ENCODE measurements at regions not wholly inside any gene's neighbourhood (a gene's known extent, or its start where the extent isn't known, plus 50 kb on each side); places are given as distances from the start of the nearest gene placed in this dataset.
"Not testable (repeated sequence)": the region's sequence is repeated elsewhere in the genome, so short reads cannot be mapped to it uniquely, and the experiment has no call there.

DNA sequence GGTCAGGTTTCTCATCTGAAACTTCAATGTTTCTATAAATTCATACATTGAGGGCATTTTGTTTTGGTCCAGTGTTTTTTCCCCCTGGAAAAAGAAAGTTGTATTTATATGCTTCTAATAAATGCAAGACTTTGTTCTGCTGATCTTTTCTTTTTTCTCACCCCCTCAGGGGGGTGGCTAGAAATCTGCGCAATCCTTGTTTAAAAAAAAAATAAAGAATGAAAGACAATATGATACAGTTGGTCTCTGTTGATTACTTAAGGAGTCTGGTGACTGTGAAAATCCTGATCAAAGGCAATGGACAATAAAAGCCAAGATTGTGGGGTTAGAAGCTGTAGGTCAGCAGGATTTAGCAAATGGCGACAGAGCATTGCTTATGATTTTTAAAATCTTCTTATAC lies 180.5 kb downstream of the KIT start:
- Mint-ChIP-seq H3K36me3 (ENCODE audit: low read depth) (no peaks in the 10 kb centered on the region), H3K27me3 (ENCODE audit: low read depth) (no peaks in the 10 kb centered on the region), H3K4me3 (no peak overlapping the region), H3K4me1 (ENCODE audit: low read depth) (no peaks in the 10 kb centered on the region), H3K27ac (no peak overlapping the region), H3K9me3 (no peaks in the 10 kb centered on the region)

DNA sequence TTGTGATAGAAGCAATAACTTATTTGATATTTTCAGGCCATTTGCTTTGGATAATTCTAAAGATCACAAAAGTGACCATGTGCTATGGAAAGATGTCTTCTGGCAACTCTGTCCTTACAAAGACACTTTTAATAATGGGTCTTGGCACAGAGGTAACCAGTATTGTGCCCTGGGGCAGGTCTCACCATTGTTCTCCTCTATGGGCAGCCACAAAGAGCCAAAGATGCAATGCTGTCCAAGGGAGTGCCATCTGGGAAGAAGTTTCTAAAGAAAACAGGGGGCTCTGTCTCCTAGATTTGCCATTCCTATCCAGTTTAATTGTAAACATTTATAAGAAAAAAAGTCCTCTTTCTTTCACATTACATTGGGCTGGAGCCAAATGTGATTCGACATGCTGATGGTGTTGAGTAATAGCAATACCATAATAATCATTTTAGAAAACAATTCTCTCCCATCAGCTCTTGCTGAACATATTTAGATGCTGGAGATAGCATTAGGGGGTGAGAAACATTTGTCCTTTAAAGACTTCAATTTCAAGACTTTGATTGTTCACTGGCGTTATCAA lies 179.9 kb downstream of the KIT start:
- H3K27me3 Mint-ChIP-seq (ENCODE audit: low read depth) = no peaks in the 10 kb centered on the region
- no peak overlapping the region for H3K4me3 Mint-ChIP-seq
- no peak overlapping the region for H3K27ac Mint-ChIP-seq
- H3K9me3 Mint-ChIP-seq = no peaks in the 10 kb centered on the region
- H3K4me1 Mint-ChIP-seq (ENCODE audit: low read depth) = no peaks in the 10 kb centered on the region
- H3K36me3 Mint-ChIP-seq (ENCODE audit: low read depth) = no peaks in the 10 kb centered on the region

DNA sequence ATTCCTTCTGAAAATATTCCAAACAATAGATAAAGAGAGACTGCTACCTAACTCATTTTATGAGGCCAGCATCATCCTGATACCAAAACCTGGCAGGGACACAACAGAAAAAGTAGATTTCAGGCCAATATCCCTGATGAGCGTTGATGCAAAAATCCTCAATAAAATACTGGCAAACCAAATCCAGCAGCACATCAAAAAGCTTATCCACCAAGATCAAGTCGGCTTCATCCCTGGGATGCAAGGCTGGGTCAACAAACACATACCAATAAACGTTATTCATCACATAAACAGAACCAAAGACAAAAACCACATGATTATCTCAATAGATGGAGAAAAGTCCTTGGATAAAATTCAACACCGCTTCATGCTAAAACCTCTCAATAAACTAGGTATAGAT lies 170.6 kb downstream of the KIT start:
- not testable (repeated sequence) for H3K27me3 Mint-ChIP-seq (ENCODE audit: low read depth); H3K36me3 Mint-ChIP-seq (ENCODE audit: low read depth); H3K4me1 Mint-ChIP-seq (ENCODE audit: low read depth); H3K27ac Mint-ChIP-seq; H3K4me3 Mint-ChIP-seq
- peaks cover 29% of the 10 kb centered on the region for H3K9me3 Mint-ChIP-seq

DNA sequence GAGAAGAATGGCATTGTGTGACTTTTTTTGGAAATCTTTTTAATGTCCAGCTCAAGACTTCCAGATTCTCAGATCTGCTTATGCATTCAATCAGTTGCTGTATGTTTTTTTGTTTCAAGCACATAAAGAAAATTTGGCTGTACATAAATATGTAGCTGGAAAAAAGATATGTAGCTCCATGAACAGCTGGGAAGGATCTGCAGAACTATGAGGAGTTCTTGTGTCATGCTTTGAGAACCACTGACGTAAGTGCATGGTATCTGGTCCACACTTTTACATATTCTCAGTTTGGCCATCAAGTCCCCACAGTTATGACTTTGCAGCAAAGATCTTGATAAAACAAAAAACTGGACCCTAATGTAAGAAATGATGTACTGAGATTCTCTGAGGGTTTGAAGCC lies 165.9 kb downstream of the KIT start:
- Mint-ChIP-seq H3K9me3 (peaks cover 13% of the 10 kb centered on the region), H3K4me1 (ENCODE audit: low read depth) (no peaks in the 10 kb centered on the region), H3K36me3 (ENCODE audit: low read depth) (no peaks in the 10 kb centered on the region), H3K27me3 (ENCODE audit: low read depth) (no peaks in the 10 kb centered on the region), H3K27ac (no peak overlapping the region), H3K4me3 (no peak overlapping the region)

DNA sequence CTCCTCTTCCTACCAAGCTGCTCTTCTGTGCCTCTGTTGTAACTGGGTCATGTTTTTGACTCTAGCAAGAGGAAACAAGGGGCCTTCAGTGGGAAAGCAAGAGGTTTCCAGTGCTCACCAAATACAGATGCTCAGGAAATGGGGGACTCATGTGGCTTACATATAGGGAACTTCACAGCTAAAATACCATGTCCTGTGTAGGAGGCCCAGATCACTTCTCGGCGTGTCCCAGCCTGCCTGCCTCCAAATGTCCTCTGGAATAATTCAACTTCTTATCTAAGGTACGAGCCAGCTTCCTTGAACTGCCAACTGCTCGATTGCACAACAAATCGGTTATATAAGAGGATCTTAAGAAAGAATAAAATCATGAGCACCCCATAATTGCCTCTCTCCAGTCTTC lies 161.3 kb downstream of the KIT start:
- H3K9me3 Mint-ChIP-seq = no peaks in the 10 kb centered on the region
- H3K36me3 Mint-ChIP-seq (ENCODE audit: low read depth) = no peaks in the 10 kb centered on the region
- no peak overlapping the region for H3K4me3 Mint-ChIP-seq
- H3K27me3 Mint-ChIP-seq (ENCODE audit: low read depth) = no peaks in the 10 kb centered on the region
- no peak overlapping the region for H3K27ac Mint-ChIP-seq
- no peaks in the 10 kb centered on the region for H3K4me1 Mint-ChIP-seq (ENCODE audit: low read depth)

DNA sequence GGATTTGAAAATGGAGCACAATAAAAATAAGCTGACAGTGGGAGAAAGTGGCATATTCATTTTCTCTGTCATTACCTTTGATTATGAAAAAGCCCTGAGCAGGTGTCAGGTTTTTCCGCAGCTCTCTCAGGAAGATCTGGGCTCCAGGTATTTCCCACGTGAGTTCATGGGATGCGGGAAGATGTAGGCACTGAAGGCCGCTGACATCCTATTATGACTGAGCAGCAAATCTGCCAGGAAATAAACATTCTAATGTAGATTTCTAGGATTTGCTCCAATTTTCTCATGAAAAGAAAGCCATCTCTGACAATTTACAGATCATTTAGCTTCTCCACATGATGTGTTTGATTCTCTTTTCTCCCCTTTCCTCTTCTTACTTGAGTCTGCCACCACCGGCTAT lies 160.7 kb downstream of the KIT start:
- no peaks in the 10 kb centered on the region for H3K4me1 Mint-ChIP-seq (ENCODE audit: low read depth)
- H3K9me3 Mint-ChIP-seq = no peaks in the 10 kb centered on the region
- H3K36me3 Mint-ChIP-seq (ENCODE audit: low read depth) = no peaks in the 10 kb centered on the region
- no peaks in the 10 kb centered on the region for H3K27me3 Mint-ChIP-seq (ENCODE audit: low read depth)
- no peak overlapping the region for H3K27ac Mint-ChIP-seq
- no peak overlapping the region for H3K4me3 Mint-ChIP-seq

DNA sequence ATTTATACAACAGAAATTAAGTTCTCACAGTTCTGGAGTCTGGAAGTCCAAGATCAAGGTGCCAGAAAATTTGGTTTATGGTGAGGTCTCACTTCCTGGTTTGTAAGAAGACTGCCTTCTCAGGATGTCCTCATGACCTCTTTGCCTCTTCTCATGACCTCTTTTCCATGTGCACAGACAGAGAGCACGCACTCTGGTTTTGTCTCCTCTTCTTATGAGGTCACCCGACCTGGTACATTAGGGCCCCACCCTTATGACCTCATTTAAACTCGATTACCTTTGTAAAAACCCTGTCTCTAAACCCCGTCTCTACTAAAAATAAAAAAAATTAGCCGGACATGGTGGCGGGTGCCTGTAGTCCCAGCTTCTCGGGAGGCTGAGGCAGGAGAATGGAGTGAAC lies 155.9 kb downstream of the KIT start:
- Mint-ChIP-seq H3K4me3 (no peak overlapping the region), H3K27me3 (ENCODE audit: low read depth) (no peaks in the 10 kb centered on the region), H3K4me1 (ENCODE audit: low read depth) (no peaks in the 10 kb centered on the region), H3K9me3 (peaks cover 9% of the 10 kb centered on the region), H3K36me3 (ENCODE audit: low read depth) (no peaks in the 10 kb centered on the region), H3K27ac (no peak overlapping the region)

DNA sequence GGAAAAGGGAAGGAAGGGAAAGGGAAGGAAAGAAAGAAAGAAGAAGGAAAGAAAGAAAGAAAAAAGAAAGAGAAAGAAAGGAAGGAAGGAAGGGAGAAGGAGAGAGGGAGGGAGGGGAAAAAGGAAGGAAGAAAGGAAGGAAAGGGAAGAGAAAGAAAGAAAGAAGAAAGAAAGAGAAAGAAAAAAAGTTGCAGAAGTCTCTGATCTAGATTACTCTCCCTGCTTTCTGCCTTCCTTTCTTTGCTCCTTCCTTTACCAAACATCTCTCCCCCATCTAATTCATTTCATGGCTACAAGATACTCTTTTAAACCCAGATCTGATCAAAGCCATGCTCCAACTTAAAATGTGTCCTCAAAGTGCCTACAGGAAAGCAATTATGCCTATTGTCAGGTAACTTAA lies 148.6 kb downstream of the KIT start:
- no peaks in the 10 kb centered on the region for H3K4me1 Mint-ChIP-seq (ENCODE audit: low read depth)
- peaks cover 8% of the 10 kb centered on the region for H3K9me3 Mint-ChIP-seq
- no peak overlapping the region for H3K4me3 Mint-ChIP-seq
- no peaks in the 10 kb centered on the region for H3K36me3 Mint-ChIP-seq (ENCODE audit: low read depth)
- no peaks in the 10 kb centered on the region for H3K27me3 Mint-ChIP-seq (ENCODE audit: low read depth)
- H3K27ac Mint-ChIP-seq = no peak overlapping the region

DNA sequence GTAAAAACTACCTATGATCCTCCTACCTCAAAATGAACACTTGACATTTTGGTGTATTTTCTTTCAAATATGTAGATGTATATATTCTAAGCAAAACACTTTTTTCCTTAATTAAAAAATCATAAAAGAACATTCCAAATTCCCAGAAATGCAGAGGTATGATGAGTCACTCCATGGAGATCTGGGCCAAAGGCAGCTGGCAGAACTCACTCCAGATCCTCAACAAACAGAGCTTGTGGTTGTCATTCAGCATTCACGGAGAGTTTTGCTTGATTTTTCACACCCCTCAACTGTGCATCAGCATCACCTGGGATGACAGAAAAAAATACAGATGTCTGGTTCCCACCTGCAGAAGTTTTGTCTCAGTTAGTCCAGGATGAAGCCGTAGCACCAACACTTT lies 144.6 kb downstream of the KIT start:
- H3K27me3 Mint-ChIP-seq (ENCODE audit: low read depth) = no peaks in the 10 kb centered on the region
- peaks cover 3% of the 10 kb centered on the region for H3K9me3 Mint-ChIP-seq
- no peaks in the 10 kb centered on the region for H3K4me1 Mint-ChIP-seq (ENCODE audit: low read depth)
- no peak overlapping the region for H3K4me3 Mint-ChIP-seq
- H3K36me3 Mint-ChIP-seq (ENCODE audit: low read depth) = no peaks in the 10 kb centered on the region
- H3K27ac Mint-ChIP-seq = no peak overlapping the region

DNA sequence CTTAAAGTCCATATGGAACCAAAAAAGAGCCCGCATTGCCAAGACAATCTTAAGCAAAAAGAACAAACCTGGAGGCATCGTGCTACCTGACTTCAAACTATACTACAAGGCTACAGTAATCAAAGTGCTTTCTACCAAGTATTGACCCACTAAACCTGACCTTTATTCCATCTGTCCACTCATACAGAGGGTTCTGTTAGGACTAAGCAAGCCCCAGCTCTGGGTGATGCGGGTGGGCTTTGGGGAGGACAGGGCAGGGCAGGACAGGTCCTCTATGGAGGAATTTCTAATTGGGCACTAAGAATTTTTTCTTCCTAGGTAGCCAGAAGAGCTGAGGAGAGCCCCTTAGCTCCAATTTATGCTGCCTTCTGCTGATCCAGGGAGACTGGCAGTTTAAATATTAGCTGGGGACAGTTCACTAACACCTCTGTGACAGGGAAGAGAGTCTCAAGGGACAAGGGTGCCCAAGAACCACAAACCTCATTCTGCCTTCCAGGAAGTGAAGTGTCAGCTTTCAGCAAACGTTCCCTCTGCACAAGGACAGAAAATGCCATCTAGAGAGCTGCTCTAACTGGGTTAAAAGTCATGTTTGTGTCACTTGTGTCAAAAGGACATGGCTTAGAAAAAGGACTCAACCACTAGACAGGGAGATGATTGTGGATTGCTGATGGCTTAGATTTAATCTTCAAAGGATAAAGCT lies 143.2 kb downstream of the KIT start:
- Mint-ChIP-seq H3K9me3 (peaks cover 3% of the 10 kb centered on the region), H3K27me3 (ENCODE audit: low read depth) (no peaks in the 10 kb centered on the region), H3K4me3 (no peak overlapping the region), H3K36me3 (ENCODE audit: low read depth) (no peaks in the 10 kb centered on the region), H3K4me1 (ENCODE audit: low read depth) (no peaks in the 10 kb centered on the region), H3K27ac (no peak overlapping the region)

DNA sequence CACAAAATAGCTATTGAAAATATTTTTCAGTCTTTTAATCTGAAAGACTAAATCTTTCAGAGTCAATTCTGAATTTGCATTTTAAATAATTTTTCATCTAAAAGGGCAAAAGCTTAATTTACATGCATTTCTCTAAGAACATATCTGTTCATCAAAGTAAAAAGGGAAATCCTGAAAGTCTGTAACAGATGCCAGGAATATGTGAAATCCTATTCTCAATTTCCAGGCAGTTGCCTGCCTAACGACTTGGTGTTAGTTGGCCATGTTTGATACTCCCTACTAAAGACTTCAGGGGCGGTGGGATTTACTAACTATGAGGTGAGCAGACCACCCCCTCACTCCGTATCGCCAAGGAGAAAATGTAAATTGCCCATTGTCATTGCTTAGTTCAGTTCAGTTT lies 136.8 kb downstream of the KIT start:
- Mint-ChIP-seq H3K27me3 (ENCODE audit: low read depth) (no peaks in the 10 kb centered on the region), H3K27ac (no peak overlapping the region), H3K36me3 (ENCODE audit: low read depth) (no peaks in the 10 kb centered on the region), H3K9me3 (peaks cover 3% of the 10 kb centered on the region), H3K4me1 (ENCODE audit: low read depth) (no peaks in the 10 kb centered on the region), H3K4me3 (no peak overlapping the region)

DNA sequence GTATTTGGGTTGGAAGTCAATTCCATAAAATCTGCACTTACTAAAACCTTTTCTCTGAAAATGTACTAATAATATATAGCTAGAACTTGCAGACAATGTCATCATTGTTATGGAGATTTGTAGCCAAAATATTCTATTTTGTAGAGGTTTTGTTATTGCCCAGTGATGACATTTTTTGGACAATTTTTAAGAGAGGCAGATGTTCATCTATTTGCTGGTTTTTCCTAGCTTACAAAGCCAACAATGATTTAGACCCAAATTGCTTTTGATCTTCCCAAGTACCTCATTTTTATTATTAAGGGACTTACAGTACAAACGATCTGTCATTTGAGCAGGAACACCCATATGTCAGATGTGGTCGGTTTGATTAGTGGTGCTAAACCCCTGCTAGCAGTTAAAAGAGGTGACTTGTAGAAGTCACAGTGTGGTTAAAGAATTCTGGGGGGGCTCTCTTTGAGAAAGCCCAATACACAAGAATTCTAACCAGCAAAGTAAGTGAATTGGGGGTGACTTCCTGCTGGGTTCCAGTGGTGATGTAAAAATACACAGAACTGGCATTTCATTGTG lies 136.2 kb downstream of the KIT start:
- Mint-ChIP-seq H3K36me3 (ENCODE audit: low read depth) (no peaks in the 10 kb centered on the region), H3K27me3 (ENCODE audit: low read depth) (no peaks in the 10 kb centered on the region), H3K9me3 (peaks cover 3% of the 10 kb centered on the region), H3K27ac (no peak overlapping the region), H3K4me3 (no peak overlapping the region), H3K4me1 (ENCODE audit: low read depth) (no peaks in the 10 kb centered on the region)

All from T-helper 1 cell treated with Interleukin-12 subunit alpha and Interleukin-12 subunit beta and Interleukin-4 antibody, amounts not matched to agents 30 μg/mL and 1 μg/mL, for 36 hours (primary cell).